GM12865 (cell line): ENCODE measurements at regions not wholly inside any gene's neighbourhood (a gene's known extent, or its start where the extent isn't known, plus 50 kb on each side); places are given as distances from the start of the nearest gene placed in this dataset.
A peak's percentile ranks its signal among the peaks of the same experiment; 100 is the strongest.

Source experiments
- DNase-seq: peaks from one replicate; pipeline ENCODE4 v3.0.0; 2010; ENCODE audit warnings: low read depth
- H3K4me3 ChIP-seq: 2 replicates; pipeline ENCODE4 v1.5.1; 2011; ENCODE audit warnings: mild to moderate bottlenecking, low read depth, low read length, control low read depth
- TF ChIP-seq, protein P1 (sequence below): IDR thresholded peaks from 2 replicates; pipeline ENCODE4 v1.5.1; 2011; ENCODE audit warnings: low read length, control low read depth, low read depth, inconsistent platforms; ENCODE audit not compliant: insufficient read depth; ENCODE audit errors: missing control alignments

- TF ChIP-seq, protein P1, sequence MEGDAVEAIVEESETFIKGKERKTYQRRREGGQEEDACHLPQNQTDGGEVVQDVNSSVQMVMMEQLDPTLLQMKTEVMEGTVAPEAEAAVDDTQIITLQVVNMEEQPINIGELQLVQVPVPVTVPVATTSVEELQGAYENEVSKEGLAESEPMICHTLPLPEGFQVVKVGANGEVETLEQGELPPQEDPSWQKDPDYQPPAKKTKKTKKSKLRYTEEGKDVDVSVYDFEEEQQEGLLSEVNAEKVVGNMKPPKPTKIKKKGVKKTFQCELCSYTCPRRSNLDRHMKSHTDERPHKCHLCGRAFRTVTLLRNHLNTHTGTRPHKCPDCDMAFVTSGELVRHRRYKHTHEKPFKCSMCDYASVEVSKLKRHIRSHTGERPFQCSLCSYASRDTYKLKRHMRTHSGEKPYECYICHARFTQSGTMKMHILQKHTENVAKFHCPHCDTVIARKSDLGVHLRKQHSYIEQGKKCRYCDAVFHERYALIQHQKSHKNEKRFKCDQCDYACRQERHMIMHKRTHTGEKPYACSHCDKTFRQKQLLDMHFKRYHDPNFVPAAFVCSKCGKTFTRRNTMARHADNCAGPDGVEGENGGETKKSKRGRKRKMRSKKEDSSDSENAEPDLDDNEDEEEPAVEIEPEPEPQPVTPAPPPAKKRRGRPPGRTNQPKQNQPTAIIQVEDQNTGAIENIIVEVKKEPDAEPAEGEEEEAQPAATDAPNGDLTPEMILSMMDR = no peak
- no peak overlapping the region for H3K4me3 ChIP-seq
- DNase-seq = no peak
Measured at GRCh38 chr5:58108511-58108910, 351.4 kb downstream of the PLK2 start.

DNA sequence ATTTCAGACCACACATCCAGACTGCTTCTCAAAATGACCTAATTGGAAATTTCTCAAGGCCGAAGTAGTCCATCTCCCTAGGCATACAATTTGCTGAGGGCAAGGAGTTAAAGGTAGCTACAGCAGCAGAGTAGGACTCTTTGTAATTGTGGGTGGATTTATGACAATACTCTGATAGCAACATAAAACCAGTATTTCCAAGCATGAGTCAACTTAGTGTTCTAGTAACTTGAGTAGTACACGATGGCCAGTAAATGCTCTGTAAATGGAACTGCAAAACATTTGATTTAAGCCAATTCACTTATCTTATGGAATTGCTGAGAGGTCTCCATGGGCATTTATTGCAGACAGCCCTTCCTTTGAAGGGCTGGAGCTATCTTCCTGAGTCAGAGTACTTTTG lies 352.2 kb downstream of the PLK2 start:
- TF ChIP-seq, protein P1 = no peak
- DNase-seq = no peak
- no peak overlapping the region for H3K4me3 ChIP-seq

DNA sequence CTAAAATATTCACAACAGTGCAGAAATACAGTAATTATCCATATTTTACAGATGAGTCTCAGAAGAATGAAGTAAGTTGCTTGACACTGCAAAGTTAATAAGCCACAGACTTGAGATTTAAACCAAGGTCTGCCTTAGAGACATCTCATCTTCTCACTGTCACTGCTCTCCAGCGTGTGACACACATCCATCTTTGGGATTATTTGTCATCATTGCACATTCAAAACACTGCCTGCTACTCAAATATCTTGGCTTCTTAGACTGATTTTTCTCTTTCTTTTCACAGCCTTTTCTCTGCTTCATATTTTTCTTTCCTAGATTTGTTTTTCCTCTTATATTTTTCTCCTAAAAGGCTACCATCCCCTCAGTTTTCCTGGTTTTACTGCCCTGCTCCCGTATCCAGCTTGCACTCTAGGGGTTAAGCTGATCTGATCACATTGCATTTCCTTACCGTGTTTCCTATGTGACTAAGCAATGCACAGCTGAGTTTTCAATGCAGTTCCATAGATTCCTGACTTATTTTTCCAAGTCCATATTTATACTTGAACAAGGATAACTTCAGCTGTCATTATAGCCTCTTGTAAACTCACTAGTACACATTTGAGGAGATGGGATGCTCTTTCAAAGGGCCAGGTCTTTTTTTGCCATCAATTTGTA lies 353.0 kb downstream of the PLK2 start:
- TF ChIP-seq, protein P1 = no peak
- no peak for DNase-seq
- H3K4me3 ChIP-seq = no peak overlapping the region

DNA sequence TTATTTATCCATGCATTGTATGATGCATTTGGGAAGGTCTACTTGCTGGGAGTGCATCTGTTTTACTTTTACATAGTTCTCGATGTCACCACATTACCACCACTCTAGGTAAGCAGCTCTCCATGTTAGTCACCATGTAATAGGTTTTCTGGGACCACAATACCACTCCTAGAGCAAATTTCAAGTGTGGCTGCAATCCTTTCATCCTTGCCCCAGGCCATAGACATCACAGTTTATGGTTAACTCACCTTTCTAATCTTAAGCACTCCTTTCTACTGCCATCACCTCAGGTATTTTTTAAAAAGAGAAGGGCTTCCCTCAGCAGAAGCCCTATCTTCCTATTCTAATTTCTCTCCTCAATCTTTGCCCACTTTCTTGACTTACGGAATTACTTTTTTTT lies 354.1 kb downstream of the PLK2 start:
- DNase-seq = no peak
- no peak overlapping the region for H3K4me3 ChIP-seq
- TF ChIP-seq, protein P1 = no peak

GRCh38 chr5:58099257-58099656 lies 360.6 kb downstream of the PLK2 start:
- no peak for DNase-seq
- TF ChIP-seq, protein P1 = no peak
- no peak overlapping the region for H3K4me3 ChIP-seq

DNA sequence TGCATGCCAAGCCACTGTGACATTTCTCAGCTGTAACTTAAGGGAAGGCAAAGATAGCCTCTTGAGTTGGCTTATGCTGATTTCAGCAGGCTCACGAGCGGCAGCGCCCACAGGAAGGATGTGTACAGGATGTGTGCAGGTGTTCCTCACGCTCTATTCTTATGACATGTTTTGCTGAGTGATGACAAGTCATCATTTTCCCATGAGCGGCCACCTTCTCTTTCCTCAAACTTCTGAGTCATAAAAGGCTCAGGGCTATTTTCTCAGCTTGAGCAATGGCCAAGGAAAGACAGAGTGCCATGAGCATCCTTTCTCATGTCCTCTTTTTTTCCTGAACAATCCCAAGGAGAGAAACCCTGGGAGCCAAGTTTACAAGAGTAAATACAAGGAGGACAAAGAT lies 365.9 kb downstream of the PLK2 start:
- DNase-seq = peak; percentile 38
- TF ChIP-seq, protein P1 = no peak
- H3K4me3 ChIP-seq = no peak overlapping the region

GRCh38 chr5:58090704-58091103 lies 369.2 kb downstream of the PLK2 start:
- no peak overlapping the region for H3K4me3 ChIP-seq
- no peak for DNase-seq
- TF ChIP-seq, protein P1 = no peak
